Lower leg skin (tissue), 3 donors: ENCODE measurements at regions not wholly inside any gene's neighbourhood (a gene's known extent, or its start where the extent isn't known, plus 50 kb on each side); places are given as distances from the start of the nearest gene placed in this dataset.

Experiments
- CTCF ChIP-seq, 3 donors: fragments of 450-650 bp; IDR thresholded peaks; one replicate each; pipeline ENCODE4 v1.5.1; 2016; ENCODE audit warnings: antibody characterized with exemption in 3 of 3, mild to moderate bottlenecking in 3 of 3, moderate library complexity in 2 of 3
- POLR2A ChIP-seq, 2 donors: fragments of 450-650 bp; IDR thresholded peaks; one replicate each; pipeline ENCODE4 v1.6.1; 2016 to 2017; ENCODE audit warnings: antibody characterized with exemption in 2 of 2, mild to moderate bottlenecking in 1 of 2, moderate library complexity in 1 of 2

- TF ChIP-seq CTCF (IDR thresholded peaks at IDR 0.05) (no peak), POLR2A (IDR thresholded peaks at IDR 0.05) (no peak)
Measured at GRCh38 chr5:164663198-164663989, 1158.0 kb downstream of the MAT2B start.
